ELR (cell line): ENCODE measurements at regions not wholly inside any gene's neighbourhood (a gene's known extent, or its start where the extent isn't known, plus 50 kb on each side); places are given as distances from the start of the nearest gene placed in this dataset.
"Not testable (repeated sequence)": the region's sequence is repeated elsewhere in the genome, so short reads cannot be mapped to it uniquely, and the experiment has no call there.

Experiments used
- DNase-seq: peaks from one replicate; pipeline ENCODE4 v3.0.0-alpha.2; 2015; ENCODE audit warnings: low read depth

DNA sequence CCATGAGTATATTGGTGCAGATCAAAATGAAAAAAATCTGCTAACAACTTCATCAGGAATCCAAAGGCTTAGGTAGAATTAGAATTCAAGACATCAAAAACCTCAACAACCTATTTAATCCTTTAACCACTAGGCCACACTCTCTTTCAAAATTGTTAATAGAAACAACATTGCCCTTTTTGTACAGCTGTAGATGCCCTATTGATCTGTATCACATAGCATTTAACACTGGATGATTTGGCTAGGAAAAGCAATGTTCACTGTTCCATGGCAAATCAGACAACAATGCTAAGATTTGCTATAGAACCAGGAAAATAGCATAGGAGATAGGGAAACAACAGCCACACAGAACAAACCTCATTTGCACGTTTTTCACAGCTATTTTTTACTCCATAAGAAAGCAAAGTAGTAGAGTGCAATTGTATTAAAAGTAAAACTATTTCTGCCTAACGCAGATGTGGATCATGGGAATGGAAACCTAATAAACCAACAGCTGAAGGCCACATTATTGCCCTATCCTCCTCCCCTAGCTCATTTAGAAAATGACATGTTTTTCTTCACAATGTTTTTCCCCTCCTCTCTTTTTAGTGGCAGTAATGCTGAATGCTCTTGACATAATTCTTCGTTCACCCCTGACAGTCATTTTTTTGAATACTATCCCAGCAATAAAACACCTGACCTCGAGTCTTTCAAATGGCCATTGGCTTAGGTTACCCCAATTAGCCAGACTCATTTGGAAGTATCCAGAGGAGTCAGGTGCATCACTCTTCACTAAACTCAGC is 373.0 kb upstream of the CCNH start:
- DNase-seq = no peak

DNA sequence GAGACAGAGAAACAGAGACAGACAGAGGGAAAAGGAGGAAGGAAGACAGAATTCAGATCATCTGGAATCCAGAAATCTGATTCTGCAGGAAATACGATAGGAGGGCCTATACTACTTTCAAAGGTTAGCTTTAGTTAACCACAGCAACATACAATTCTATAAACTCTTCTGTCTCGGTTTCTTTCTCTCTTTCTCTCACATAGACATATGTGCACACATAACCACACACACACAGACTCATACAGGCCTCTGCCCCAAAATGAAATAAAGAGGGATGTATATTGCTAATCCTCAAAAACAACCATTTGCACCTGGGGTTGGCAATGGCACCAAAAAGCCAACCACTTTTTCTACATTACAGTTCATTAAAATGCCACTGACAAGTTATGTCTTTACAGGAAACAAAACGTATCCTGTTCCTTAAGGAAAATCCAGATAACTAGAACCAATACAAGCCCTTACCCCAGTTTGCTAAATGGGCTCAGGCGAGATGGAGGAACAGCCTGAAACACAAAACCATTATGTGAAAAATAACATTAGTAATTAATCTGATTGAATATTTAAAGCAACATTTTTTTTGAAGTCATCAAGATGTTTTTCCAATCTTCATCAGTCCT is 372.3 kb upstream of the CCNH start:
- no peak for DNase-seq

- no peak for DNase-seq
These were observed 371.6 kb upstream of the CCNH start for GRCh38 chr5:87784311-87784710.

DNA sequence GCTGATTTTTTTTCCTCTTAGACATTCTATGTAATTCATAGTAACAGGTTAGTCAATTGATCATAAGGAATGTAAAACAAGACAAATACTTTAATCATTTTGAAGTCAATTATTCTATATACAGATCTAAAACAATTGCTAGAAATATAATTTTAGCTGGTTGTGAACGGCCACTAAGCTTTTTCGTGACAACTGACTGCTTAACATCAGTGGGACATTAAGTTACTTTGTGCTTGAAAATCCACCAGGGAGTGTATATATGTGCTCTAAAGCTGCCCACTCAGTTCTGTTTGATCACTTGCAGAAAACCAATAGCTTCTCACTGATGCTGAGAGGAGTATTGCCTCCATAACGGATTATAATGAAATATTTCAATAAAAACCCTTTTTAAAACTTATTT is 370.2 kb upstream of the CCNH start:
- no peak for DNase-seq

GRCh38 chr5:87781976-87782375 is 369.2 kb upstream of the CCNH start:
- DNase-seq = no peak

- DNase-seq = peak; percentile 80
These were observed 368.4 kb upstream of the CCNH start for GRCh38 chr5:87780831-87781760.

- no peak for DNase-seq
These were observed 366.1 kb upstream of the CCNH start for GRCh38 chr5:87778876-87779275.

DNA sequence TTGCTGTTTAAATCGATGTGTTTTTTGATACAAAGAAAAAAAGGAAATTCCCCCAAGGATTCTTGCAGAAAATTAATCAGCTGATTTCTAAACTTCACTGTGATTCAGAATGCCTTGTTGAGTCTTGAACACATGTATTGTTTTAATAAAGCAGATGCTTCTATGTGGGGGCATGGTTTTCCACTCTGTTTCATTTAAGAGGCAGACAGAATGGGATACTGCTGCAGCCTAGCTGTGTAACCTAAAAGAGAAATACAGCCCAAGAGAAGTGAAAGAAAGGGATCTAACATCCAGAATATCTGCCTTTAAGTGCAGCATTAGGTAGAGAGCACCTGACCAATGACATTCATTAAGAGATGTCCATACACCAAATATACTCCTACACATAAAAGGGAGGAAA is 365.1 kb upstream of the CCNH start:
- DNase-seq = no peak

DNA sequence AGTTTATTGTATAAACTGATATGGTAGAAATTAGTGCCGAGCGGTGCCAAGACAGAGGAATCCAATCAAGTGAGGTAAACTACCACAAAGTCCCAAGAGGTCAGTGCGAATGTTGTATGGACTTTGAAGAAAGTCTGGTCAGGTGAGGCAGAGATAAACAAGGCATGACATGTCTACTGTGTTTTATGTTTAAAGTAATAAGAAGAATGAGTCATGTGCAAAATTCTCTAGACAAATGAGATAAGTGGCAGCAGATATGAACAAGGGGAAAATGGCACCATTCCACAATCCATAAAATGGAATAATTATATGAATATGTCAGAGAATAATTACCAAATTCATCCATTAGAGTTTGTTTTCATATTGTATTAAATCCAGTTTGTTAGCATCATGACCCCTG is 364.1 kb upstream of the CCNH start:
- DNase-seq = no peak

GRCh38 chr5:87776302-87776701 is 363.6 kb upstream of the CCNH start:
- DNase-seq = not testable (repeated sequence)

- no peak for DNase-seq
These were observed 362.5 kb upstream of the CCNH start for GRCh38 chr5:87775228-87775627.

DNA sequence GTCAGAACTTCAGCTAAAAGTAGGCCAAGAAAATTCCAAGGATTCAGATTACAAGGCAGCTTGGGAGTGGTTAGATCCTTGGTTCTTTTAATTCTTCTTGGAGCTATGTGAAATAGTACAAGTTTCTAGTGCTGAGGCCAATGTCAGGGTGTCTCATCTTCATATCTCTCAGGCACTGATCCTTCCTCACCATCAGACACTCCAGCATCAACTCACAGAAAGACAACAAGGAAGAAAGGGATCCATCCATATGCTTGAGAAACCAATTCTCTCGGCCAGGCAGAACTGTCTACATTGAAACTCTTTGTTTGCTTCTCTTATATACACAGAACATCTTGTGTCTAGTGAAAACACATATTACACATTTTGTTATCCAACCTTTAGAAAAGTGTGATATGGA is 362.1 kb upstream of the CCNH start:
- no peak for DNase-seq

- DNase-seq = no peak
These were observed 357.9 kb upstream of the CCNH start for GRCh38 chr5:87770601-87771121.

DNA sequence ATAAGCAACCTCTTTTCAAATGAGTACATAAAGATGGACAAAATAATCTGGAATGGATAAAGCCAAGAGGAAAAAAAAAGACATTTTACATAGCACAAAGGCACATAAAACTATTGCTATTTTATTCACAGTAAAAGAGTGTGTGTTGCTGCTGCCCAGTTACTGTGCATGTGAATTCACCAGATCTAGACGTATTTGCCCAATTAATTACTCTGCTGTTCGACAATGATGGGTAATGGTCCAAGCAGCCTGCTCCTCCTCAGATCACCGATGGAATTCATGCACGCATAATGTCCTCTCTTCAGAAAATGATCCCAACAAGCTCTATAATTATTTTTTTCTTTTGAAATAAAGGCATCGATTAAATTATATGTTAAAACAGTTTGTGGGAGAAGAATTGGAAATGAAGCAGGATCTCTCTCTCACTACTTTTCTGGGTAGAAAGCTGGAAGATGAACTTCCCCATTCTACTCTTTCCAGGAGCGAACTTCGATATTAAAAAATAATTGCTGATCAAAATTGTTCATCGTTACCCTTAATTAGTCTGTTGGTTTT is 357.4 kb upstream of the CCNH start:
- no peak for DNase-seq

DNA sequence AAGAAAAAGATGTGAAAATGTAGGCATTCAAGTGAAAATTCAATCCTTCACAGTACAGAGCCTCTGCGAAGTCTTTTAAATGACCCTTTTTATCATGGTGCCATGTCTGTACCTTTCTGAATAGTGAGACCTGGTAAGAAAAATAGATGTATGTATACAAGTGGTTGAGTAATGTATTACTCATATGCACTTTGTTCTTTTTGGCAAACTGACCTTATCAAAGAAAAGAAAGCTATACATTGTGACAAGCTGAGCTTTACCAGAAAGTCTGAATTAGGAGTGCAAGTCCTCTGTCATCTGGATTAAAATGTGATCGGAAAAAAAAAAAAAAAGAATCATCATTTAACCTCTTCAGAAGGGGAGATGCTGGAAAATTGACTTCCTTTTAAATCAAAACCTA is 356.4 kb upstream of the CCNH start:
- no peak for DNase-seq

GRCh38 chr5:87768190-87768589 is 355.5 kb upstream of the CCNH start:
- DNase-seq = no peak

- no peak for DNase-seq
These were observed 352.3 kb upstream of the CCNH start for GRCh38 chr5:87765009-87765408.

- no peak for DNase-seq
These were observed 349.9 kb upstream of the CCNH start for GRCh38 chr5:87762631-87763030.

- DNase-seq = no peak
These were observed 344.2 kb upstream of the CCNH start for GRCh38 chr5:87756951-87757350.

DNA sequence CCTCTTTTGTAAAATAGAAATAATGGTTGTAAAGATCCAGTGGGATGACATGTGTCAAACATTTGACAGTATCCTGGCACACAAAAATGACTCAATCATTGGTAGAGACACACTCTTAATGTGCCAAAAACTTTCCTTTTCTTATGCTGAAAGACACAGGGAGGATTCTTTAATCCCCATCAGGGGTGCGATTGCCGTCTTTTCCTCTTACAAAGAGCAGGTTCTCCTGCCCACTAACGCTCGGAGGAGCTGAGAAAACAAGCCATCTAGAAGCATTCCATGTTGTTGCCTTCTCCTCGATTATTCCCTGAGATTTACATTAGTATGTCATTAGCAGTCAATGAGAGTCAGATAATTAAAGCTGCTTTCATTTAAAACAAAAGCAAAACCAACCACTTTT is 342.6 kb upstream of the CCNH start:
- DNase-seq = no peak

DNA sequence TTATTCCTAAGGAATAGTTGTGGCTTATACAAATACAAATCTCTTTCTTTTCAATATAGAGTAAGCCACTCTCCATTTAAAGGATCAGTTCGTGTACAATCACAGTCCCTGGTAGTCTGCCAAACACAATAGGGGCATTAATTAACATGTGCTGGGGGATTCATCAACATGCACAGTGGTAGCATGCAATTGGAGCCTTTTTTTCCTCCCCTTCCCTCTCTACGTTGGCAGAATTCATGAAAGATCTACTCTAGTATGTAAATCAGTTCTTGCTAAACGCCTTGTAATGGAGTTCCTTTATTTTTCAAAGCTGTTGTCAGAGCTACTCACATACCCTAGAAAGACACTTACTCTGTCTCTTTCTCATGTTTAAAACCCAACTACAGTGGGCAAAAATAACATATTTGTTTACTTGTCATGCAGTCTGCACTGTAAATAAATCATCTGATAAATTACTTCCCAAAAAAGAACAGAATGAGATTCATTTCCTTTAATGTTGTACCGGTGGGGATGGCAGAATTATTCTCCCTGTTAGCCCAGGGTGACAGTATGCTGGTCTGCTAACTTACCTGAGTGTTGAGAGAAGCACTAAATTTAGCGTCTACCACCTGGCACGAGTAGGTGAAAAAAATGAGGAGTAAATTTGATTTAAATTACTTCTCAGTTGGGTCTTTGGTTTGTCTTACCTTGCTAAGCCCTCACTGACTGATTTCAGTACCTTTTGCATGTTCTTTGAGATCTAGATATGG is 341.5 kb upstream of the CCNH start:
- no peak for DNase-seq

- no peak for DNase-seq
These were observed 339.6 kb upstream of the CCNH start for GRCh38 chr5:87752362-87752761.
